ENCODE measurements at regions not wholly inside any gene's neighbourhood (a gene's known extent, or its start where the extent isn't known, plus 50 kb on each side); places are given as distances from the start of the nearest gene placed in this dataset.
"Not testable (repeated sequence)": the region's sequence is repeated elsewhere in the genome, so short reads cannot be mapped to it uniquely, and the experiment has no call there.

DNA sequence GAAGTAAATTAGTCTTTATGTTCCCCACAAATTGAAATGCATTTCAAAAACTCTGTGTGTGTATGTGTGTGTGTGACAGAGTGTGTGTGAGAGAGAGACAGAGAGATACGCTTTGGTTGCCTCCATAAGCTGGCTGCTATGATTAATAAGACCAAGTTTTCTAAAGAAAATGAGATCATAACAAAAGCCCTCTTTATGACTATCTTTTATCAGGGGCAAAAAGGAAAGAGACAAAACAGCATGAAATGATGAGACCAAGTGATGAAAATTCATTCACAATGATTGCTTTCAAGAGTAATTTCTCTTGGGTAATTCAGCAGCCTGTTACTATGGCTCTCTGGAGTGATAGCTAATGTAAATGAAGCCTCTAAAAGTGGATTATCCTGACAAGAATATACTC, 277.6 kb upstream of the PLEKHG7 start:
- DNase-seq (ENCODE audit: low spot score) = no peak

DNA sequence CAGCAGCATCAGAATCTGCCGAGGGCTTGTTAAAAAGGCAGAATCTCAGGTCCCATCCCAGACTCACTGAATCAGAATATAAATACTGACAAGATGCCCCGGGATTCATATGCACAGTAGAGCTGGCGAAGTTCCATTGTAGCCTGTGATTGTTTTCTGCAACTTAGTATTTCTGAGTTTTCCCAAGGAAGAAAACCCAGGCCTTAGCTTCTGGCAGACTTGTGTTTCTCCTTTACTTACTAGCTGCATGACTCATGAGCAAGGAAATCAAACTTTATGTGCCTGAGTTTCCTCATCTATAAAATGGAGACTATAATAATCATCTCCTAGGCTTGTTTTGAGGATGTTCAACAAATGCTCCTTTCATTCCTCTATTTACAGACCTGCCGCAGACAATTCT, 278.5 kb upstream of the PLEKHG7 start:
- peak; percentile 17 for DNase-seq (ENCODE audit: low spot score)

DNA sequence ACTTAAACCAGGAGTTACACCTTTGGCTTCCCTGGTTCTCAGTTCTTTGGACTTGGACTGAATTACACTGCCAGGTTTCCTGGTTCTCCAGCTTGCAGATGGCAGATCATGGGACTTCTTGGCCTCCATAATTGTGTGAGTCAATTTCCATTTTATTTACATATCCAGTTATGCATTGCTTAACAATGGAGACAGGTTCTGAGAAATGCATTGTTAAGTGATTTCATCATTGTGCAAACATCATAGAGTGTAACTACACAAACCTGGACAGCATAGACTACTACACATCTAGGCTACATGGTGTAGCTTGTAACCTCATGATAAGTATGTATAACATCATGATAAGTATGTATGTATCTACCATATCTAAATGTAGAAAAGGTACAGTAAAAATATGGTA, 276.1 kb upstream of the BTG1 start:
- DNase-seq (ENCODE audit: low spot score) = no peak

DNA sequence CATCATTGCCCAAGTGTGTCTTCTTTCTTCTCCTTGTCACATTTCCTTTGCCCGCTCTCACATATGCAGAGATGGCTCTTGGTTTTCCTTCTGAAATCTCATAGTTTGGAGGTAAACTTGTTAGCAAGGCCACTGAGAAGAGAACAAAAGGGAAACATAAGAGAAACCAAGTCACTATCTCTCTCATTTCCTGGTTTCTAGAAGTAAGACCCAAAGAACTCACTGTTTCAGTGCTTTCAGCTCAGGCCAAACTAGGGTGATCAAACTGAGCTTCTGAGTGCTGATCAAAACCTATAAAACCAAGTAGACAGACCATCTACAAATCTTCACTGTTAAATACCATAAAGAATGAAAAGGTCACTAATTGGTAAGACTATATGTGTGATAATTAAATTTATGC, 275.4 kb upstream of the BTG1 start:
- no peak for DNase-seq (ENCODE audit: low spot score)

DNA sequence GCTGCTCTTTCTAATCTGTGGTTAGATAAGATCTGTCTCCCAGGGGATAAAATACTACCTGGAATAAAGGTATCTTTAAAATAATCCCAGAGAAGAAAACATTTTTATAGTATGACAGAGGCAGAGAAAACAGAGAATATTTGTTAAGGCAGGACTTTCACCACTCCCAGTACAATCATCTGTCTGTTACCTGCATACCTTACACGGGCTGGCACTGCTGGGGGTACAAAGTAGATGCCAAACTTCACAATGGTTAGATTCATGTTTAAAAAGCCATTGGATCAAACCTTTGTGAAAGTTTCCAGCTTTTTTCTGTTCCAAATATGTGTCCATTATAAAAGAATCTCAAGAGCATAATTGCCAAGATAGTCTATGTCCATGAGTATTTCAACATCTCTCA, 273.6 kb upstream of the BTG1 start:
- no peak for DNase-seq (ENCODE audit: low spot score)

DNA sequence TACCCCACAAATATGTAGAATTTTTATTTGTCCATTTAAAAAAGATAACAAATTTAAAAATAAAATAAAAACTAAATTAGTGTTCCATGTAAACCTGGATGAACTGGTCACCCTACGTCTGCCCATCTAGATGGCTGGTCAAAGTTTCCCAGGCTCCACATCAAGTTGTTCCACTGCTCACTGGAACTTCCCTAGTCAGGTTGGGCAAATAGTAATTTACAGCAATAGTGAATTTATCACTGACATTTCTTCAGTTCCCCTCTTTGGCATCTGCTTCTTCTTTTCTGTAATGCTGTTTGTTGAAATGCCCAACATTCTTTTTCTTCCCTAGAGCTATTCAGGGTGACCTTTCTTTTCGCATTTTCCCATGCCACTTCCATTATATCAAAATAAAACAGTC, 272.7 kb upstream of the BTG1 start:
- DNase-seq (ENCODE audit: low spot score) = no peak

DNA sequence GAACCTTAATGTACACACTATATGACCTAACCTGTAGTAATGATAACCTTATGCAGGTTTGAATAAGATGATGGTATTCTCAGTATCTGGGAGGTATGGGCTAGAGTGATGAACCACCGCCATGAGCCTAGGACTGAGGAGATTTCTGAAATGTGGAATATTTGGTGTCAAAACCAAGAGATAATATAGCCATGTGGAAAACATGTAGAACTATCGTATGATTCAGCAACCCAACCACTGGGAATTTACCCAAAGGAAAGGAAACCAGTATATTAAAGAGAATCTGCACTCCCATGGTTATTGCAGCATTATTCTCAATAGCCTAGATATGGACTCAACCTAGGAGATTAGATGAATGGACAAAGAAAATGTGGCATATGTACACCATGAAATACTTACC, 271.7 kb upstream of the BTG1 start:
- DNase-seq (ENCODE audit: low spot score) = no peak

DNA sequence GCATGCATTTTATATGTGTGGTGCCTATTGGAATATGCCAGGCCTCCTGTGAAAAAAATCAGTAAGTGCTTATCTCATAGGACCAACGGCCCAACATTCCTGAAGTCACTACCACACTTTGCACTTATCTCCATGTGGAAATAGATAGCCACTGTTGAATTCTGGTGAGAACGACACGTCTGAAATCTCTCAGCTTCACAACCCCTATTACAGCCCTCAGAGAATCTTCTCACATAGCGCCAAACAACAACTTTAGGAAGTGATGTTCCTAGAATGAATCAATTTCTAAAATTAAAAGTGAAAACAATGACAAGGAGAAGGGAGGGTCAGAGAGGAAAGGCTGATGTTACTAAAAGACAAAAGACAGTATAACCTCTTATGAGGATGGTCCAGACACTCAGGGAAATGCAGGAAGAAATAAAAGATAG, 270.8 kb upstream of the BTG1 start:
- no peak for DNase-seq (ENCODE audit: low spot score)

DNA sequence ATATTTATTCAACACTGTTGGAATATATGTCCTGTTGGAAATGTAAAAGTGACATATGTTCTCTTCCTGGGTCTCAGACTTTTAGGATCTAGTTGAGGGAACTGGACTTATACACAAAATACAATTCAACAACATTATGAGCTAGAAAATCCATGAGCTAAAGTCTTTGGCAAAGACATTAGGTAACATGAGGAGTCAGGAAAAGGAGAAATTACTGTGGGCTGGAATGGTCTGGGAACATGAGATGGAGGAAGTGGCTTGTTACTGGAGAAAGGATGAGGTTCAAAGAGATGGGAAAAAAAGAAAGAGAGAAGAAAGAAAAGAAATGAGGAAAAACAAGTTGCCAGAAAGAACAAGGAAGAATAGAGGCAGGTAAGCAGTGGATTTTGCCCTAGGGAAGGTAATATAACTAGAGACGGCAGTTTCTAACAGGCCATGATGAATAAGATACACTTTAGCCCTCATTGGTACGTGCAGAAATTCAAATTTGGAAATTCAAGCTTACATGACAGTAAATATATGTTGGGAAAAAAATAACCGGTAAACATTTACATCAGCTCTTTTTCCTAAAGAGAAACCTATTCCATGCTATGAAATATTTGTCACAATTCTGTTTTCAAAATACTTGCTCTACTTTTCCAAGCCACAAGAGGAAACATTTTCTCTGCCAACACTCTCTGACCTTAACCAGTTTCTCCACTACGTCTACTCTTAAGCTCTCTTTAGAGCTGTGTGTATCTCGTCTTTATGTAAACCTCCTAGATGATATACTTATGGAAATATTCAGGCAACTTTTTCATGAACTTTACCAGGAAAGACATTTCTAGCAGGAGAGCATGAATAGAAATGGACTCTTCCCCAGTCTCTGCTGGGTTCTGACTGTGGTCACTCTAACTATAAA, 268.8 kb upstream of the BTG1 start:
- DNase-seq (ENCODE audit: low spot score) = no peak

DNA sequence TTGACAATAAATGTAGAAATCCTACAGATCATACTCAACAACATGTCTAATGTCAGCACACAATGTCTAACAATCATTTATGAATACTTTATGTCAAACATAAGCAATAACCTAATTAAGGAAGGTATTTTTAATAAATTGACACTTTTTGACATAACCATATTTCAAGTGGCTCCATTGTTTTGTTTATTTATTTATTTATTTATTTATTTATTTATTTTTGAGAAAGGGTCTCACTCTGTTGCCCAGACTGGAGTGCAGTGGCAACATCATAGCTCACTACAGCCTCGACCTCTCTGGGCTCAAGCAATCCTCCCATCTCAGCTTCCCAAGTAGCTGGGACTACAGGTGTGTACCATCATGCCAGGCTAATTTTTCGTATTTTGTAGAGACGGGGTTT, 267.6 kb upstream of the BTG1 start:
- no peak for DNase-seq (ENCODE audit: low spot score)

DNA sequence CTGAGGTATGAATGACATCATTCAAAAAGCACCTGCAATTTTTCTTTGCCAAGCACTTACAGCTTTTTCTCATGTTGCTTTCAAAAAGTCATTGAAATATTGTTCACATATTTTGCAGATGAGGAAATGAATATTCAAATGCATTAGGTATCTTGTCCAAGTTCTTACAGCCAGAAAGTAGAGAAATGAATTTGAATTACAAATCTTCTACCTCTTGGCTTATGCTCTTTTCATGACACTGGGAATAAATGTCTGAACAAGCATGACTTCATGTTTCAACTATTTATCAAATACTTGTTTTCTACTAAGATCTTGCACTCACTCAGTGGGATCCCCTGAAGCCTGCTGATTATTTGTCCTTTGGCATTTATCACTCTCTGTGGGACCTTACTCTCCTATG, 267.2 kb upstream of the BTG1 start:
- no peak for DNase-seq (ENCODE audit: low spot score)

DNA sequence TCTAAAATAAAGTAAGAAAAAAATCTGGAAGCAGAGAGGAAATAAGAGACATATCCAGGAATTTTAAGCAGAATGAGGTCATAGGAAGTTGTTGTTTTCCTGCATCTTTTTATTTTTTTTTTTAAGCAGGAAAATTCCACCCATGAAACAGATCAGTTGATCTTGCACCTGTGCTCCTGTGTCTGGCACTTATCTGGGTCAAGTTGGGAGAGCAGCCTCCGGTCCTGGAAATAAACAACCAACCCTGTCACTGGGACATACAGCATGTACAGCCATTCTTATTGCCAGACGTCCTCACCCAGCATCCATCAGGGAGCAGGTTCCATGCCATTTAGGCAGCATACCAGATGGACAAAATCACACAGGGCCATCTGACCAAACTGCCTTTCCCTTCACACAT, 266.0 kb upstream of the BTG1 start:
- DNase-seq (ENCODE audit: low spot score) = no peak

DNA sequence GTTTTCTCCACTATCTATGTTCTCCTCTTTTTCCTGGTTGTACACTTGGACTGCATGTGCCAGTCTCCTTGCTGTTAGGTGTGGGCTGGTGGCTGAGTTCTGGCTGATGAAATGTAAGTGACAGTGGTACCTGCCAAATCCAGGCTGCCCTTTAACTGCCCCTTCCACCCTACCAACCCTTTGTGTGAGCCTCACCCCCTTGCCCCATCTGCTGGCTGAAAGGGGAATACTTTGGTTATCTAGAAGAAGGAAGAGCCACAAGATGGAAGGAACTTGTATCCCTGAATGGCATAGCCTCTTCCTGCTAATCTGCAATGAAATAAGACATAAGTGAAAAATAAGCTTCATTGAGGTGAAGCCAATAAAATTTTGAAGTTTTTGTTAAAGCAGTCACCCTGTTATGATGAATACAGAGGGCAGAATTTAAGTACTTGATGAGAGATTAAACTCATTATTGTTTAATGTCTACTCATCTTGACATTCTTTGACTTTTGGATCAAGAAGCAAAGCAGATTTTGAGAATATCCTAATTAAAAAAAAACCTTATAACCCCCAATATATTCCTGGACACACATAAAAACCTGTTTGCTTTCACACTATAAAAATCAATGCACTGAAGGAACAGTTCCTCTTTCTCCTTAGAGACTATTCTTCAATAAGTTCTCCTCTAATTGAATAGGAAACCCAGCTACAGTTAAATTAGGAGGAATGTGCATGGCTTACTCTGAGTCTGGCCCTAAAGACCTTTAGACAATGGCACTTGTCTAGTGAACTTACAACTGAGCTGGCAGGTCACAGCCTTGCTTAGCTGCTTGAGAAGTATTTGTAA, 262.6 kb upstream of the BTG1 start:
- DNase-seq (ENCODE audit: low spot score) = peak; percentile 34

DNA sequence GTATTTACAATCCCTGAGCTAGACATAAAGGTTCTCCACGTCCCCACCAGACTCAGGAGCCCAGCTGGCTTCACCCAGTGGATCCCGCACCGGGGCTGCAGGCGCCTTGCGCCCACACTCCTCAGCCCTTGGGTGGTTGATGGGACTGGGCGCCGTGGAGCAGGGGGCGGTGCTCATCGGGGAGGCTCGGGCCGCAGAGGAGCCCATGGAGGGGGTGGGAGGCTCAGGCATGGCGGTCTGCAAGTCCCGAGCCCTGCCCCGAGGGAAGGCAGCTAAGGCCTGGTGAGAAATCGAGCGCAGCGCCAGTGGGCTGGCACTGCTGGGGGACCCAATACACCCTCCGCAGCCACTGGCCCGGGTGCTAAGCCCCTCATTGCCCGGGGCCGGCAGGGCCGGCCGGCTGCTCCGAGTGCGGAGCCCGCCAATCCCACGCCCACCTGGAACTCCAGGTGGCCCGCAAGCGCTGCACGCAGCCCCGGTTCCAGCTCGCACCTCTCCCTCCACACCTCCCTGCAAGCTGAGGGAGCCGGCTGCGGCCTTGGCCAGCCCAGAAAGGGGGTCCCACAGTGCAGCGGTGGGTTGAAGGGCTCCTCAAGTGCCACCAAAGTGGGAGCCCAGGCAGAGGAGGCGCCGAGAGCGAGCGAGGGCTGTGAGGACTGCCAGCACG, 260.9 kb upstream of the BTG1 start:
- not testable (repeated sequence) for DNase-seq (ENCODE audit: low spot score)

DNA sequence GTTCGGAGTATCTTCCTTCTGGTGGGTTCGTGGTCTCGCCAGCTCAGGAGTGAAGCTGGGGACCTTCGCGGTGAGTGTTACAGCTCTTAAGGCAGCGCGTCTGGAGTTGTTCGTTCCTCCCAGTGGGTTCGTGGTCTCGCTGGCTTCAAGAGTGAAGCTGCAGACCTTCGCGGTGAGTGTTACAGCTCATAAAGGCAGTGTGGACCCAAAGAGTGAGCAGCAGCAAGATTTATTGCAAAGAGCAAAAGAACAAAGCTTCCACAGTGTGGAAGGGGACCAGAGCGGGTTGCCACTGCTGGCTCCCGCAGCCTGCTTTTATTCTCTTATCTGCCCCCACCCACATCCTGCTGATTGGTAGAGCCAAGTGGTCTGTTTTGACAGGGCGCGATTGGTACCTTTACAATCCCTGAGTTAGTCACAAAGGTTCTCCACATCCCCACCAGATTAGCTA, 260.2 kb upstream of the BTG1 start:
- DNase-seq (ENCODE audit: low spot score) = not testable (repeated sequence)

DNA sequence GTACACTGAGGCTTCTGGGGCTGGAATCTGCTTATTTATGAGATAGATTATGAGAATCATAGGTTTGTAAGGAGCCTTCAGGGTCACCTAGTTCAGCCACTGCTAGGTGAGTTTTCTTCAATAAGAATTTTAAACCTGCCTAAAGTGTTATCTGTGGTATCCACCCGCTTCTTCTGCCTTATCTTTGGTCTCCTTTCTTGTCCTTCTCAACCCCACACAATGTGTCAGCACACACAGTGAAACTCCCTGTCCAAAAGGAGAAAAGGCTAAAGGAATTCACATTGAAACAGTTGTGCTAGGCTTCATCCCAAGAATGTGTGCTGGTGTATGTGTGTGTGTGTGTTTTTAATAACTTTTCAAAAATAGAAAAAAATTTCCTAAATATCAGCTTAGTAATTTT, 259.3 kb upstream of the BTG1 start:
- DNase-seq (ENCODE audit: low spot score) = no peak

DNA sequence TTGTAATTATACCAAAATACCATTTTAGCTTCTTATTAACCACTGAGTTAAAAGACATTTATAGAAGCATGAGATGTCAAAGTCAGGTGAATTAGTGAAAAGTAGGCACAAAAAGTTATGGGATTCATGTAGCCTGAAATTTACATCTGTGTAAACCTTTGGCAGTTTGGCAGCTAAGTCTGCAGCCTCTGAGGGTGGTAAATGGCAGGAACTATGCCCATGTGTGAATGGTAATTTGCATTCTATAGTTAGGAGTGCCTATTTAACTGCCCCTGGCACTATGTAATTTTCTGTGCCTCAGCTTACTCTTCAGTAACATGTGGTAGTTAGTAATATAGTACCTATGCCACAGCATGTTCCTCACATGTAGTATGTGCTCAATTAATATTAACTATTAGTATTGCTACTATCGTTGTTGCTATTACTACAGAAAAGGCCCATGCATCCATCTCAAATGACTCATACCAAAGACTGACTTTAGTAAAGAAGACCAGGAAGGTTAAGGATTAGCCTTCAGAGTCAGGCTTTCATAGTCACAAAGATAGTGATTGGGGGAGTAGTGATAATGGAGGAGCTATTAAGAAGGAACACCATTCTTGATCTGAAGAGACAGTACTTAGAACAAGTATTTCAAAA, 258.7 kb upstream of the BTG1 start:
- no peak for DNase-seq (ENCODE audit: low spot score)

DNA sequence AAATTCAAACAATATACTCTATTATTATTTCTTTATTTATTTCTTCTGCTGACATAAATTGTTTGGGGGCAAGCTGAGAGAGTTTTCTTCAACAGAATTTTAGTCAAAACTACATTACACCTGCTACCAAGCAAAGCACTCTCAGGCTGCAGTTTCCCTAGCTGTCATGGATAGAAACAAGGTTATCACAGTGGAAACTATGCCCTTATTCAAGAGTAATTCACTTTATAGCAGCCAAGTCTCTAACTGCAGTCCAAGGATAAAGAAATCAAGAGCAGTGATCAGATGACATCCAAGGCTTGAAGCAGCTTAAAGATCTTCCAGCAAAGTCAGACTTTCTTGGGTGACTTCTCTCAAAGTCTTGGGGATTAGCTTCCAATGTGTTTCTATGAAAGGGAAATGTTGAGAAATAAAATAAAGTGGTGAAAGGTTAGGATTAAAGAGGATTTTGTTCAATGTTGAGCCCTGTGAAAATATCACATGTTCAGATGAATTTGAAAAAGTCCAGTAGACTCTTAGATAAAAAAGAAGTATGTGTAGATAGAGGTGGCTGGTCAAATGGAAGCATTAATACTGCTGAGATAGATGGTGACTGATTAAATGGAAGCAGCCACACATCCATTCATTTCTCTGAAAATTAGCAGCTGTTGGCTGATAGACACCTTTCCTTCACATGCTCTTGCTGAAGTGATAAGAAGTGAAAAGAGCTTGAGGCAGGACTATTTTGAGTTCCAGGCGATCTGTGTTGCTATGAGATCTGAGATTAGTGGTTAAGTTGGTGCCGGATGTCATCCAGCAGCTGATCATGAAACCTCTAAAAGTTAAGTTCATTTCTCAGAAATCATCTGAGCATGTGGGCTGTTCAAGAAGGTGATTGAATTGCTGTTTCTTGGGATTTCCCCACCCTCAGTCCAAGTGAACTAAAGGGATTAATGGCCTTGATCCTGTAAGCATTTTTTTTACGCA, 257.8 kb upstream of the BTG1 start:
- no peak for DNase-seq (ENCODE audit: low spot score)

DNA sequence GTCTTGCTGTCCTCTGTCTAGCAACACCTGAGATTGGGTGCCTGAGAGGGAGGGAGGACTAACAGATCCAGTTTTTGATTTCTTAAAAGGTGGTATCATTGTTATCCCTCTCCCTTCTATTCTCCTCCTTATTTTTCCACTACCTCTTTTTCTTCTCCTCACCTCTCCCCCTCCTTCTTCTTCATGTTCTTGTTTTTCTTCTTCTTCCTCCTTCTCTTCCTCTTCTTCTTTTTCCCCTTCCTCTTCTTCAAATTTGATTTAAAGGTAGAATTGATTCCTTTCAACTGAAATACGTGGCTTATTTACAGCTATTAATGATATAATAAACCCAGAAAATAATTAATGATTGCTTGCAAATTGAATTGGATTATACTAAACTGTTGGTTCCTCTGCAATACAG, 256.8 kb upstream of the BTG1 start:
- no peak for DNase-seq (ENCODE audit: low spot score)

DNA sequence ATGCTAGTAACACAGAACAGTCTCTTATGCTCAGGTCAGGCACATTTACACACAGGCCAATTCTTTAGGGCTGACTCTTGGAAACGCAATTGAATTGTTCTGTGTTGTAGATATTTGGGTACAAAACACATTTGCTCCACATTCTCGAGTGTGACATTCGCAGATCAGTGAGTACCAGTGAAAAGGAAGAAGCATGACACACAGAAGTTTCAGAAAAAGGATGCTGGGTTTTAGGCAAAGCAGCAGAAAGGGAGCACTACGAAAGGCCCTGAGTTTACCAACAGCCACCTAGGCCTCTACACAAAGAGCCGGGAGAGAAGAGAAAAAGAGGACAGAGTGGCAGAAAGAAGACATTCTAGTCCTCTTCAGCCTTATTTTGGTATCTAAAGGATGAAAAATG, 254.4 kb upstream of the BTG1 start:
- no peak for DNase-seq (ENCODE audit: low spot score)

All from iPS-NIHi11 (cell line).